Central memory CD8-positive, alpha-beta T cell (primary cell): ENCODE measurements at regions not wholly inside any gene's neighbourhood (a gene's known extent, or its start where the extent isn't known, plus 50 kb on each side); places are given as distances from the start of the nearest gene placed in this dataset.

Experiments
- ATAC-seq: fragments of 150-1000 bp; cut with Tn5 transposase; replicated peaks from 2 replicates; pipeline ENCODE4 v1.10.0; 2022; ENCODE audit warnings: mild to moderate bottlenecking, moderate FRiP score, moderate number of reproducible peaks; ENCODE audit not compliant: poor library complexity, severe bottlenecking; ENCODE audit errors: extremely low read depth
- DNase-seq, 2 donors: peaks; one replicate each; pipeline ENCODE4 v3.0.0; 2021; ENCODE audit warnings: low spot score in 2 of 2
- H3K27ac Mint-ChIP-seq: one replicate; pipeline ENCODE4 v1.8.0; 2022; ENCODE audit warnings: low read depth, mild to moderate bottlenecking, moderate library complexity, mixed read lengths
- H3K27me3 Mint-ChIP-seq: one replicate; pipeline ENCODE4 v1.8.0; 2022; ENCODE audit warnings: mixed read lengths
- H3K36me3 Mint-ChIP-seq: one replicate; pipeline ENCODE4 v1.8.0; 2022; ENCODE audit warnings: mild to moderate bottlenecking, moderate library complexity, mixed read lengths; ENCODE audit not compliant: insufficient read depth
- H3K4me1 Mint-ChIP-seq: one replicate; pipeline ENCODE4 v1.8.0; 2022; ENCODE audit warnings: mixed read lengths
- H3K4me3 Mint-ChIP-seq: one replicate; pipeline ENCODE4 v1.8.0; 2022; ENCODE audit warnings: mild to moderate bottlenecking, moderate library complexity, mixed read lengths
- H3K9me3 Mint-ChIP-seq: one replicate; pipeline ENCODE4 v1.8.0; 2022; ENCODE audit warnings: mixed read lengths

- no peaks in the 10 kb centered on the region for H3K4me1 Mint-ChIP-seq
- no peaks in the 10 kb centered on the region for H3K9me3 Mint-ChIP-seq
- DNase-seq (no peak), ATAC-seq (no peak)
- H3K4me3 Mint-ChIP-seq, result no peak overlapping the region
- no peaks in the 10 kb centered on the region for H3K27me3 Mint-ChIP-seq
- no peak overlapping the region for H3K27ac Mint-ChIP-seq
- H3K36me3 Mint-ChIP-seq, result no peaks in the 10 kb centered on the region
Observed at GRCh38 chr2:150599889-150600288, 112.4 kb upstream of the RND3 start.

DNA sequence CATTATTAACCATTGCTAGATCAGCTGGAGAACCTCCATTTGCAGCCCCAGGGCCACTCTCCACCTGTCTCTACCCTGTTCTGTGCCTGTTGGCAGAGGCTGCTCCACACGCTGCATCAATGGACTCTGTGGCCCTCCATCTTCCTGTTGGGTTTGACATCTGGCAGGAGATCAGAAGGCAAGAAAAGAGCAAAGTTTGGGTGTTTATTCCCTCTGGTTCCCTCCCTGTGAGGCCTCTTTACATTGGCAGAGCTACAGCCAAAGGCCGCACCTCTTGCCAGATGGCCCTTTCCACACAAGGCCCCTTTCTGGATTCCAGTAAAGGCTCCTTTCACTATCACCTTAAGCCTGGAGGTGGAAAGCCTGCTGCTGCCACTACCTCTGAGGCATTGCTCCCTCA lies 110.9 kb upstream of the RND3 start:
- H3K27ac Mint-ChIP-seq, result no peak overlapping the region
- H3K4me1 Mint-ChIP-seq, result no peaks in the 10 kb centered on the region
- H3K4me3 Mint-ChIP-seq, result no peak overlapping the region
- H3K27me3 Mint-ChIP-seq, result no peaks in the 10 kb centered on the region
- H3K36me3 Mint-ChIP-seq, result no peaks in the 10 kb centered on the region
- H3K9me3 Mint-ChIP-seq, result no peaks in the 10 kb centered on the region
- DNase-seq (no peak), ATAC-seq (no peak)

GRCh38 chr2:150595803-150596470 lies 108.5 kb upstream of the RND3 start:
- H3K27ac Mint-ChIP-seq, result no peak overlapping the region
- no peaks in the 10 kb centered on the region for H3K36me3 Mint-ChIP-seq
- DNase-seq (no peak), ATAC-seq (no peak)
- H3K9me3 Mint-ChIP-seq, result no peaks in the 10 kb centered on the region
- H3K4me1 Mint-ChIP-seq, result no peaks in the 10 kb centered on the region
- no peaks in the 10 kb centered on the region for H3K27me3 Mint-ChIP-seq
- H3K4me3 Mint-ChIP-seq, result no peak overlapping the region

DNA sequence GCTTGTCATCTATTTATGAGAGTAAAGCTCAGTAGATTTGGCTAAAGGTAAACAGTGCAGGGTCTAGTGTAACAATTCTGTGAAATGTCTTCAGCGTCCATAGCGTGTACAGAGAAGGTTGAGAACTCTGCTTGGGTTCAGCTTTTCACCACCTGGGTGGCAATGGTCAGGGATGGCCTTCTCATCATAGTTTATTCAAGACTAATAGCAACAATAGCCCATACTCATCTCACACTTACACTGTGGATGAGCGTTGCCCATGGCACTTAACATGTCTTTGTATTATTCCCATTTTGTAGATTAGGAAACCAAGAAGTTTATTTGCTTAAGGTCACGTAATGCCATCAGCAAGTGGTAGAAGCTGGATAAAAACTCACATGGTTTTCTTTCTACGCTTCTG lies 106.8 kb upstream of the RND3 start:
- Mint-ChIP-seq H3K36me3 (no peaks in the 10 kb centered on the region), H3K27me3 (no peaks in the 10 kb centered on the region), H3K27ac (no peak overlapping the region), H3K4me1 (no peaks in the 10 kb centered on the region), H3K4me3 (no peak overlapping the region), H3K9me3 (no peaks in the 10 kb centered on the region)
- no peak for ATAC-seq
- DNase-seq, result no peak

DNA sequence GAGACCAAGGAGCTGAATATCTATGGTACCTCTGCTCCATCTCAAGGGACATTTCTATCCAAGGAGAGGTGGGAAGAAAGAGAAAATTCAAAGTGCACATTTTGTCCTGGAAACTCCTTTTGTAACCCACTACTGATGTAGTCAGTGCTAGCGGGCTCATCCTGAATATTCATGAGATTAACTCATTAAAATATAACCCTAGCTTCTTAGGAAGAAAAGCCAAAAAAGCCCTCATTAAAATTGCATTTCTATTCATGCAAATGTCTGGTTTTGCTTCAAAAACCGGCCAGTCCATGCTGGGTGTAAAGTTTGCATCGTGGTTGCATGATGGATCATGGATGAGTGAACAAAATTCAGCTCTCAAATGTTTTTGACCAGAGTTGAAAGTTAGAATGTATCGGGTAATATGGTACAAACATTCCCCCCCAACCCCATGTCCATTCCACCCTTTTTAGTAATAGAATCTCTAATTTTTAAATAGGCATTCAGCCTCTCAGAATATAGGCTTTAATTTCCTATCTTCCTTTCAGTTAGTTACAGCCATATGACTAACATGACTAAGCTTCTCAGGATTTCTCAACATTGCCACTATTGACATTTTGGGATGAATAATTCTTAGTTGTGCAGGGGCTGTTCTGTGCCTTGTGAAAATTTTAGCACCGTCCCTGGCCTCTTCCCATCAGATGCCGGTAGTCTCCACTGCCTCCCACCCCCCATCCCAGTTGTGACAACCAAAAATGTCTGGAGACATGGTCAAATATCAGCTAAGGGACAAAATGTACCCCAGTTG lies 104.2 kb upstream of the RND3 start:
- Mint-ChIP-seq H3K4me1 (no peaks in the 10 kb centered on the region), H3K4me3 (no peak overlapping the region), H3K27ac (no peak overlapping the region), H3K36me3 (no peaks in the 10 kb centered on the region), H3K27me3 (no peaks in the 10 kb centered on the region), H3K9me3 (no peaks in the 10 kb centered on the region)
- ATAC-seq (no peak), DNase-seq (no peak)

GRCh38 chr2:150589681-150590080 lies 102.2 kb upstream of the RND3 start:
- no peaks in the 10 kb centered on the region for H3K4me1 Mint-ChIP-seq
- ATAC-seq (no peak), DNase-seq (no peak)
- peaks cover 2% of the 10 kb centered on the region for H3K36me3 Mint-ChIP-seq
- H3K9me3 Mint-ChIP-seq, result no peaks in the 10 kb centered on the region
- no peak overlapping the region for H3K4me3 Mint-ChIP-seq
- no peak overlapping the region for H3K27ac Mint-ChIP-seq
- H3K27me3 Mint-ChIP-seq, result no peaks in the 10 kb centered on the region

GRCh38 chr2:150588506-150588870 lies 101.0 kb upstream of the RND3 start:
- Mint-ChIP-seq H3K27ac (no peak overlapping the region), H3K9me3 (no peaks in the 10 kb centered on the region), H3K27me3 (no peaks in the 10 kb centered on the region), H3K4me1 (no peaks in the 10 kb centered on the region), H3K4me3 (no peak overlapping the region), H3K36me3 (peaks cover 2% of the 10 kb centered on the region)
- DNase-seq (no peak), ATAC-seq (no peak)

- H3K4me1 Mint-ChIP-seq, result no peaks in the 10 kb centered on the region
- DNase-seq, result no peak
- H3K27ac Mint-ChIP-seq, result no peak overlapping the region
- H3K9me3 Mint-ChIP-seq, result no peaks in the 10 kb centered on the region
- no peaks in the 10 kb centered on the region for H3K27me3 Mint-ChIP-seq
- peaks cover 2% of the 10 kb centered on the region for H3K36me3 Mint-ChIP-seq
- ATAC-seq, result no peak
- no peak overlapping the region for H3K4me3 Mint-ChIP-seq
Observed at GRCh38 chr2:150587547-150588505, 100.4 kb upstream of the RND3 start.

- ATAC-seq (no peak), DNase-seq (no peak)
- no peaks in the 10 kb centered on the region for H3K4me1 Mint-ChIP-seq
- H3K9me3 Mint-ChIP-seq, result no peaks in the 10 kb centered on the region
- H3K27me3 Mint-ChIP-seq, result no peaks in the 10 kb centered on the region
- peaks cover 2% of the 10 kb centered on the region for H3K36me3 Mint-ChIP-seq
- H3K4me3 Mint-ChIP-seq, result no peak overlapping the region
- H3K27ac Mint-ChIP-seq, result no peak overlapping the region
Observed at GRCh38 chr2:150586858-150587257, 99.4 kb upstream of the RND3 start.

GRCh38 chr2:150585221-150585971 lies 97.9 kb upstream of the RND3 start:
- no peak for ATAC-seq

GRCh38 chr2:150584081-150584480 lies 96.6 kb upstream of the RND3 start:
- peaks cover 7% of the 10 kb centered on the region for H3K9me3 Mint-ChIP-seq
- ATAC-seq (no peak), DNase-seq (no peak)
- no peak overlapping the region for H3K27ac Mint-ChIP-seq
- peaks cover 4% of the 10 kb centered on the region for H3K36me3 Mint-ChIP-seq
- no peaks in the 10 kb centered on the region for H3K27me3 Mint-ChIP-seq
- H3K4me3 Mint-ChIP-seq, result no peak overlapping the region
- no peaks in the 10 kb centered on the region for H3K4me1 Mint-ChIP-seq

More at GRCh38 chr2:150585221-150585971, 97.9 kb upstream of the RND3 start:
- Mint-ChIP-seq H3K4me3 (no peak overlapping the region), H3K36me3 (peaks cover 2% of the 10 kb centered on the region), H3K27ac (no peak overlapping the region), H3K9me3 (no peaks in the 10 kb centered on the region), H3K4me1 (no peaks in the 10 kb centered on the region), H3K27me3 (no peaks in the 10 kb centered on the region)
- no peak for DNase-seq
